Right atrium auricular region (tissue), 2 donors: ENCODE measurements at regions not wholly inside any gene's neighbourhood (a gene's known extent, or its start where the extent isn't known, plus 50 kb on each side); places are given as distances from the start of the nearest gene placed in this dataset.

Experiments used
- DNase-seq: peaks from one replicate; pipeline ENCODE4 v3.0.0-alpha.2; 2019; ENCODE audit warnings: low spot score
- H3K27ac ChIP-seq, 2 donors: fragments of 200-600 bp; sonication (generic); 1 replicate in 1 of 2; 2 replicates in 1 of 2; pipeline ENCODE4 v1.5.1; 2016 to 2019
- H3K27me3 ChIP-seq, 2 donors: fragments of 200-600 bp; sonication (generic); one replicate each; pipeline versions ENCODE4 v1.5.1 to v1.6.0; 2017 to 2019
- H3K36me3 ChIP-seq: fragments of 200-600 bp; sonication (generic); one replicate; pipeline ENCODE4 v1.5.1; 2016
- H3K4me1 ChIP-seq, 2 donors: fragments of 200-600 bp; sonication (generic); one replicate each; pipeline versions ENCODE4 v1.5.1 to v1.6.0; 2017 to 2019
- H3K4me3 ChIP-seq, 2 donors: fragments of 200-600 bp; sonication (generic); 1 replicate in 1 of 2; 2 replicates in 1 of 2; pipeline ENCODE4 v1.5.1; 2017 to 2019; ENCODE audit warnings: mild to moderate bottlenecking in 1 of 2, moderate library complexity in 1 of 2
- H3K9me3 ChIP-seq, 2 donors: fragments of 200-600 bp; sonication (generic); one replicate each; pipeline ENCODE4 v1.5.1; 2019
- TF ChIP-seq, protein P1 (sequence below), 2 donors: fragments of 200-600 bp; sonication (generic); IDR thresholded peaks; one replicate each; pipeline ENCODE4 v1.5.1; 2019; ENCODE audit warnings: antibody characterized with exemption in 2 of 2

GRCh38 chr20:61052776-61053442 lies 199.2 kb upstream of the CDH4 start:
- no peaks in the 10 kb centered on the region for H3K27me3 ChIP-seq
- peaks cover 0 to 5% of the 10 kb centered on the region in 2 donors for H3K9me3 ChIP-seq
- no peaks in the 10 kb centered on the region for H3K4me1 ChIP-seq
- no peak overlapping the region for H3K27ac ChIP-seq
- H3K36me3 ChIP-seq: no peaks in the 10 kb centered on the region
- DNase-seq: no peak
- TF ChIP-seq, protein P1, sequence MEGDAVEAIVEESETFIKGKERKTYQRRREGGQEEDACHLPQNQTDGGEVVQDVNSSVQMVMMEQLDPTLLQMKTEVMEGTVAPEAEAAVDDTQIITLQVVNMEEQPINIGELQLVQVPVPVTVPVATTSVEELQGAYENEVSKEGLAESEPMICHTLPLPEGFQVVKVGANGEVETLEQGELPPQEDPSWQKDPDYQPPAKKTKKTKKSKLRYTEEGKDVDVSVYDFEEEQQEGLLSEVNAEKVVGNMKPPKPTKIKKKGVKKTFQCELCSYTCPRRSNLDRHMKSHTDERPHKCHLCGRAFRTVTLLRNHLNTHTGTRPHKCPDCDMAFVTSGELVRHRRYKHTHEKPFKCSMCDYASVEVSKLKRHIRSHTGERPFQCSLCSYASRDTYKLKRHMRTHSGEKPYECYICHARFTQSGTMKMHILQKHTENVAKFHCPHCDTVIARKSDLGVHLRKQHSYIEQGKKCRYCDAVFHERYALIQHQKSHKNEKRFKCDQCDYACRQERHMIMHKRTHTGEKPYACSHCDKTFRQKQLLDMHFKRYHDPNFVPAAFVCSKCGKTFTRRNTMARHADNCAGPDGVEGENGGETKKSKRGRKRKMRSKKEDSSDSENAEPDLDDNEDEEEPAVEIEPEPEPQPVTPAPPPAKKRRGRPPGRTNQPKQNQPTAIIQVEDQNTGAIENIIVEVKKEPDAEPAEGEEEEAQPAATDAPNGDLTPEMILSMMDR (IDR thresholded peaks at IDR 0.05): no peak
- H3K4me3 ChIP-seq: no peak overlapping the region

GRCh38 chr20:61053487-61053886 lies 198.6 kb upstream of the CDH4 start:
- DNase-seq: no peak
- Histone ChIP-seq H3K4me3 (no peak overlapping the region), H3K4me1 (no peaks in the 10 kb centered on the region), H3K27me3 (no peaks in the 10 kb centered on the region), H3K27ac (no peak overlapping the region), H3K36me3 (no peaks in the 10 kb centered on the region), H3K9me3 (peaks cover 0 to 4% of the 10 kb centered on the region in 2 donors)
- TF ChIP-seq, protein P1 (IDR thresholded peaks at IDR 0.05): no peak

- DNase-seq: no peak
- Histone ChIP-seq H3K4me3 (no peak overlapping the region), H3K4me1 (no peaks in the 10 kb centered on the region), H3K36me3 (no peaks in the 10 kb centered on the region), H3K9me3 (no peaks in the 10 kb centered on the region), H3K27ac (no peak overlapping the region), H3K27me3 (no peaks in the 10 kb centered on the region)
- TF ChIP-seq, protein P1 (IDR thresholded peaks at IDR 0.05): no peak
Observed at GRCh38 chr20:61053889-61054288, 198.2 kb upstream of the CDH4 start.

- no peaks in the 10 kb centered on the region for H3K27me3 ChIP-seq
- H3K4me1 ChIP-seq: no peaks in the 10 kb centered on the region
- no peak overlapping the region for H3K27ac ChIP-seq
- no peak for DNase-seq
- TF ChIP-seq, protein P1 (IDR thresholded peaks at IDR 0.05): no peak
- H3K4me3 ChIP-seq: no peak overlapping the region
- H3K9me3 ChIP-seq: no peaks in the 10 kb centered on the region
- no peaks in the 10 kb centered on the region for H3K36me3 ChIP-seq
Observed at GRCh38 chr20:61054411-61054810, 197.7 kb upstream of the CDH4 start.

- no peaks in the 10 kb centered on the region for H3K4me1 ChIP-seq
- no peak overlapping the region for H3K4me3 ChIP-seq
- no peaks in the 10 kb centered on the region for H3K36me3 ChIP-seq
- no peak overlapping the region for H3K27ac ChIP-seq
- H3K9me3 ChIP-seq: no peaks in the 10 kb centered on the region
- TF ChIP-seq, protein P1 (IDR thresholded peaks at IDR 0.05): no peak
- DNase-seq: no peak
- no peaks in the 10 kb centered on the region for H3K27me3 ChIP-seq
Observed at GRCh38 chr20:61055180-61056010, 196.7 kb upstream of the CDH4 start.
